HepG2 (cell line): ENCODE measurements at regions not wholly inside any gene's neighbourhood (a gene's known extent, or its start where the extent isn't known, plus 50 kb on each side); places are given as distances from the start of the nearest gene placed in this dataset.

Source experiments
- CHD4 ChIP-seq: fragments of 200-600 bp; sonication (generic); IDR thresholded peaks from 2 replicates; pipeline ENCODE4 v1.7.0; 2017; ENCODE audit warnings: mild to moderate bottlenecking, low read length, borderline replicate concordance
- EZH2 ChIP-seq: conservative IDR thresholded peaks from 2 replicates; pipeline ENCODE4 v1.6.1; 2012; ENCODE audit warnings: mild to moderate bottlenecking, low read depth, low read length, moderate library complexity
- GABPA ChIP-seq, 2 experiments: IDR thresholded peaks; 2 replicates each; pipeline ENCODE4 v1.6.1; 2011 to 2016; ENCODE audit warnings: low read depth in 2 of 2, low read length in 1 of 2, missing biosample characterization in 1 of 2, missing genetic modification characterization in 1 of 2
- HOXA3 ChIP-seq: sonication (generic); formaldehyde crosslinking; IDR thresholded peaks from 2 replicates; pipeline ENCODE4 v1.5.0; 2020; ENCODE audit warnings: missing genetic modification reagents
- KMT2A ChIP-seq: sonication (generic); formaldehyde crosslinking; IDR thresholded peaks from 2 replicates; pipeline ENCODE4 v1.4.0; 2020; ENCODE audit warnings: missing genetic modification reagents
- MTA3 ChIP-seq: sonication (generic); formaldehyde crosslinking; IDR thresholded peaks from 2 replicates; pipeline ENCODE4 v1.4.0; 2020; ENCODE audit warnings: missing genetic modification reagents
- POLR2AphosphoS5 ChIP-seq: IDR thresholded peaks from 2 replicates; pipeline ENCODE4 v1.6.1; 2012; ENCODE audit warnings: low read depth, low read length
- REPIN1 ChIP-seq: sonication (generic); formaldehyde crosslinking; IDR thresholded peaks from 2 replicates; pipeline ENCODE4 v1.8.0; 2022; ENCODE audit warnings: missing genetic modification reagents, low read depth, mild to moderate bottlenecking, borderline replicate concordance
- TBL1XR1 ChIP-seq: fragments of 150-350 bp; IDR thresholded peaks from 2 replicates; pipeline ENCODE4 v1.6.1; 2014; ENCODE audit warnings: borderline replicate concordance, low read length; ENCODE audit not compliant: partially characterized antibody
- ZNF274 ChIP-seq: sonication (generic); formaldehyde crosslinking; IDR thresholded peaks from 2 replicates; pipeline ENCODE4 v1.5.1; 2020; ENCODE audit warnings: mild to moderate bottlenecking, missing genetic modification reagents
- TF ChIP-seq, protein P1 (sequence below): sonication (generic); formaldehyde crosslinking; IDR thresholded peaks from 2 replicates; pipeline ENCODE4 v1.5.0; 2020; ENCODE audit warnings: mild to moderate bottlenecking, missing genetic modification reagents, moderate library complexity
- TF ChIP-seq, protein P2 (sequence below): sonication (generic); formaldehyde crosslinking; IDR thresholded peaks from 2 replicates; pipeline ENCODE4 v1.5.0; 2020; ENCODE audit warnings: mild to moderate bottlenecking, missing genetic modification reagents
- TF ChIP-seq, protein P3 (sequence below): sonication (generic); formaldehyde crosslinking; IDR thresholded peaks from 2 replicates; pipeline ENCODE4 v1.4.0; 2020; ENCODE audit warnings: missing genetic modification reagents

DNA sequence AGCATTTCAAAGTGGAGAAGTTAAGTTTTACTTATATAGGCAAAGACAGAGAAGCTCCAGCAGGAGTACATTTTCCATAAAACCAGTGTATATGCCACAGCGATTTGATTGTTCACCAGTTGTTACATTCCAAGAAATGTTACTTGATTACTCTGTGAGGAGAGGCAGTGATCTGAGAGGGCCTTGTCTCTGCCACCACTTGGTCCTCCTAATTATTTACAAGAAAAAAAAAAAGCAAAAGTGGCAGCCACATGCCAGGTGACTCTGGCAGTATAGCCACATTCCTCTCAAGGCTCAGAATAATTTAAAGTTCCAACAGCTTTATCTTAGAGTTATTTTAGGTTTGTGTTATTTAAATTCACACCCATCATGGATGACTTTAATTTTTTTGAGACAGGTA lies 1077.8 kb downstream of the ZPLD1 start:
- TF ChIP-seq KMT2A (CRISPR knock-in tag) (no peak), POLR2AphosphoS5 (no peak), ZNF274 (CRISPR knock-in tag) (no peak), MTA3 (CRISPR knock-in tag) (no peak), REPIN1 (CRISPR knock-in tag) (no peak), TBL1XR1 (no peak), CHD4 (no peak), EZH2 (no peak), GABPA (IDR thresholded peaks at IDR 0.05; ENCODE audit: low read depth, low read length) (no peak), GABPA (CRISPR knock-in tag; IDR thresholded peaks at IDR 0.05; ENCODE audit: low read depth) (no peak), HOXA3 (CRISPR knock-in tag) (no peak)
- TF ChIP-seq, protein P1, sequence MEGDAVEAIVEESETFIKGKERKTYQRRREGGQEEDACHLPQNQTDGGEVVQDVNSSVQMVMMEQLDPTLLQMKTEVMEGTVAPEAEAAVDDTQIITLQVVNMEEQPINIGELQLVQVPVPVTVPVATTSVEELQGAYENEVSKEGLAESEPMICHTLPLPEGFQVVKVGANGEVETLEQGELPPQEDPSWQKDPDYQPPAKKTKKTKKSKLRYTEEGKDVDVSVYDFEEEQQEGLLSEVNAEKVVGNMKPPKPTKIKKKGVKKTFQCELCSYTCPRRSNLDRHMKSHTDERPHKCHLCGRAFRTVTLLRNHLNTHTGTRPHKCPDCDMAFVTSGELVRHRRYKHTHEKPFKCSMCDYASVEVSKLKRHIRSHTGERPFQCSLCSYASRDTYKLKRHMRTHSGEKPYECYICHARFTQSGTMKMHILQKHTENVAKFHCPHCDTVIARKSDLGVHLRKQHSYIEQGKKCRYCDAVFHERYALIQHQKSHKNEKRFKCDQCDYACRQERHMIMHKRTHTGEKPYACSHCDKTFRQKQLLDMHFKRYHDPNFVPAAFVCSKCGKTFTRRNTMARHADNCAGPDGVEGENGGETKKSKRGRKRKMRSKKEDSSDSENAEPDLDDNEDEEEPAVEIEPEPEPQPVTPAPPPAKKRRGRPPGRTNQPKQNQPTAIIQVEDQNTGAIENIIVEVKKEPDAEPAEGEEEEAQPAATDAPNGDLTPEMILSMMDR (CRISPR knock-in tag), result no peak
- TF ChIP-seq, protein P2, sequence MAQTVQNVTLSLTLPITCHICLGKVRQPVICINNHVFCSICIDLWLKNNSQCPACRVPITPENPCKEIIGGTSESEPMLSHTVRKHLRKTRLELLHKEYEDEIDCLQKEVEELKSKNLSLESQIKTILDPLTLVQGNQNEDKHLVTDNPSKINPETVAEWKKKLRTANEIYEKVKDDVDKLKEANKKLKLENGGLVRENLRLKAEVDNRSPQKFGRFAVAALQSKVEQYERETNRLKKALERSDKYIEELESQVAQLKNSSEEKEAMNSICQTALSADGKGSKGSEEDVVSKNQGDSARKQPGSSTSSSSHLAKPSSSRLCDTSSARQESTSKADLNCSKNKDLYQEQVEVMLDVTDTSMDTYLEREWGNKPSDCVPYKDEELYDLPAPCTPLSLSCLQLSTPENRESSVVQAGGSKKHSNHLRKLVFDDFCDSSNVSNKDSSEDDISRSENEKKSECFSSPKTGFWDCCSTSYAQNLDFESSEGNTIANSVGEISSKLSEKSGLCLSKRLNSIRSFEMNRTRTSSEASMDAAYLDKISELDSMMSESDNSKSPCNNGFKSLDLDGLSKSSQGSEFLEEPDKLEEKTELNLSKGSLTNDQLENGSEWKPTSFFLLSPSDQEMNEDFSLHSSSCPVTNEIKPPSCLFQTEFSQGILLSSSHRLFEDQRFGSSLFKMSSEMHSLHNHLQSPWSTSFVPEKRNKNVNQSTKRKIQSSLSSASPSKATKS (CRISPR knock-in tag), result no peak
- TF ChIP-seq, protein P3, sequence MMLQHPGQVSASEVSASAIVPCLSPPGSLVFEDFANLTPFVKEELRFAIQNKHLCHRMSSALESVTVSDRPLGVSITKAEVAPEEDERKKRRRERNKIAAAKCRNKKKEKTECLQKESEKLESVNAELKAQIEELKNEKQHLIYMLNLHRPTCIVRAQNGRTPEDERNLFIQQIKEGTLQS (CRISPR knock-in tag), result no peak
